HG03575 (cell line): ENCODE measurements at regions not wholly inside any gene's neighbourhood (a gene's known extent, or its start where the extent isn't known, plus 50 kb on each side); places are given as distances from the start of the nearest gene placed in this dataset.
"Not testable (repeated sequence)": the region's sequence is repeated elsewhere in the genome, so short reads cannot be mapped to it uniquely, and the experiment has no call there.

Experiments used
- ATAC-seq: cut with Tn5 transposase; IDR thresholded peaks from one replicate; pipeline ENCODE4 v1.9.1; 2021; ENCODE audit not compliant: unreplicated experiment, insufficient number of reproducible peaks, low FRiP score; ENCODE audit errors: extremely low read depth

GRCh38 chr10:91062091-91062490 is 141.2 kb upstream of the ANKRD1 start:
- ATAC-seq: no peak

- no peak for ATAC-seq
Measured at GRCh38 chr10:91071786-91072185, 148.7 kb upstream of the PCGF5 start.

GRCh38 chr10:91073286-91073979 is 147.0 kb upstream of the PCGF5 start:
- ATAC-seq: no peak

- no peak for ATAC-seq
Measured at GRCh38 chr10:91076991-91077548, 143.4 kb upstream of the PCGF5 start.

- no peak for ATAC-seq
Measured at GRCh38 chr10:91077549-91078071, 142.9 kb upstream of the PCGF5 start.

- ATAC-seq: no peak
Measured at GRCh38 chr10:91080776-91081175, 139.7 kb upstream of the PCGF5 start.

GRCh38 chr10:91082447-91082846 is 138.0 kb upstream of the PCGF5 start:
- ATAC-seq: no peak

GRCh38 chr10:91088300-91089140 is 131.9 kb upstream of the PCGF5 start:
- ATAC-seq: no peak

- ATAC-seq: no peak
Measured at GRCh38 chr10:91090761-91091529, 129.5 kb upstream of the PCGF5 start.

GRCh38 chr10:91091780-91092179 is 128.7 kb upstream of the PCGF5 start:
- ATAC-seq: no peak

- ATAC-seq: no peak
Measured at GRCh38 chr10:91096274-91096673, 124.2 kb upstream of the PCGF5 start.

- no peak for ATAC-seq
Measured at GRCh38 chr10:91097313-91097712, 123.2 kb upstream of the PCGF5 start.

- ATAC-seq: not testable (repeated sequence)
Measured at GRCh38 chr10:91098021-91098420, 122.4 kb upstream of the PCGF5 start.

GRCh38 chr10:91103384-91104192 is 116.9 kb upstream of the PCGF5 start:
- no peak for ATAC-seq

- no peak for ATAC-seq
Measured at GRCh38 chr10:91104193-91105041, 116.0 kb upstream of the PCGF5 start.

- no peak for ATAC-seq
Measured at GRCh38 chr10:91105269-91105668, 115.2 kb upstream of the PCGF5 start.

- ATAC-seq: no peak
Measured at GRCh38 chr10:91108820-91109219, 111.6 kb upstream of the PCGF5 start.

GRCh38 chr10:91111060-91111459 is 109.4 kb upstream of the PCGF5 start:
- no peak for ATAC-seq
